Astrocyte (in vitro differentiated cells and primary cell): ENCODE measurements at regions not wholly inside any gene's neighbourhood (a gene's known extent, or its start where the extent isn't known, plus 50 kb on each side); places are given as distances from the start of the nearest gene placed in this dataset.

Experiments used
- DNase-seq: peaks from one replicate; pipeline ENCODE4 v3.0.0-alpha.2; 2010; ENCODE audit warnings: low read depth
- FAIRE-seq: peaks from 2 replicates; lab custom pipeline; 2011; peaks lifted over from hg19 to GRCh38; lab: Jason Lieb, UNC
- H2AFZ ChIP-seq: 2 replicates; pipeline ENCODE4 v1.6.0; 2012; ENCODE audit warnings: low read depth, low read length, inconsistent platforms
- H3K27ac ChIP-seq: 2 replicates; pipeline ENCODE4 v1.5.1; 2011; ENCODE audit warnings: low read depth, low read length, inconsistent platforms
- H3K27me3 ChIP-seq: 2 replicates; pipeline ENCODE4 v1.6.0; 2011; ENCODE audit warnings: low read length, inconsistent platforms; ENCODE audit not compliant: insufficient read depth
- H3K36me3 ChIP-seq: 2 replicates; pipeline ENCODE4 v1.5.1; 2011; ENCODE audit warnings: low read length, inconsistent platforms; ENCODE audit not compliant: insufficient read depth
- H3K4me1 ChIP-seq: 2 replicates; pipeline ENCODE4 v1.5.1; 2011; ENCODE audit warnings: low read length, inconsistent platforms; ENCODE audit not compliant: insufficient read depth
- H3K4me2 ChIP-seq: 2 replicates; pipeline ENCODE4 v1.6.0; 2012; ENCODE audit warnings: low read length, inconsistent platforms
- H3K4me3 ChIP-seq: 2 replicates; pipeline ENCODE4 v1.5.1; 2011; ENCODE audit warnings: low read depth, mild to moderate bottlenecking, low read length, inconsistent platforms; ENCODE audit not compliant: insufficient read depth
- H3K79me2 ChIP-seq: 2 replicates; pipeline ENCODE4 v1.6.0; 2012; ENCODE audit warnings: mild to moderate bottlenecking, low read length, inconsistent platforms; ENCODE audit not compliant: insufficient read depth
- H3K9ac ChIP-seq: 2 replicates; pipeline ENCODE4 v1.6.0; 2012; ENCODE audit warnings: mild to moderate bottlenecking, low read length, inconsistent platforms
- H3K9me3 ChIP-seq: 2 replicates; pipeline ENCODE4 v1.5.1; 2012; ENCODE audit warnings: low read depth, mild to moderate bottlenecking, low read length, inconsistent platforms; ENCODE audit not compliant: insufficient read depth
- H4K20me1 ChIP-seq: 2 replicates; pipeline ENCODE4 v1.6.0; 2012; ENCODE audit warnings: low read length, inconsistent platforms; ENCODE audit not compliant: insufficient read depth
- H3K27ac Mint-ChIP-seq: one replicate; pipeline ENCODE4 v1.8.0; 2021; ENCODE audit warnings: mild to moderate bottlenecking, mixed read lengths; ENCODE audit not compliant: unreplicated experiment
- H3K27me3 Mint-ChIP-seq: one replicate; pipeline ENCODE4 v1.8.0; 2021; ENCODE audit warnings: low read depth, mixed read lengths; ENCODE audit not compliant: unreplicated experiment
- H3K36me3 Mint-ChIP-seq: one replicate; pipeline ENCODE4 v1.8.0; 2021; ENCODE audit warnings: low read depth, mixed read lengths; ENCODE audit not compliant: unreplicated experiment
- H3K4me1 Mint-ChIP-seq: one replicate; pipeline ENCODE4 v1.8.0; 2021; ENCODE audit warnings: low read depth, mixed read lengths; ENCODE audit not compliant: unreplicated experiment
- H3K4me3 Mint-ChIP-seq: one replicate; pipeline ENCODE4 v1.8.0; 2021; ENCODE audit warnings: mild to moderate bottlenecking, moderate library complexity, mixed read lengths; ENCODE audit not compliant: unreplicated experiment
- H3K9me3 Mint-ChIP-seq: one replicate; pipeline ENCODE4 v1.8.0; 2021; ENCODE audit warnings: mild to moderate bottlenecking, mixed read lengths; ENCODE audit not compliant: unreplicated experiment
- CTCF ChIP-seq: IDR thresholded peaks from 2 replicates; pipeline ENCODE4 v1.5.1; 2011; ENCODE audit warnings: low read depth, mild to moderate bottlenecking, inconsistent platforms, low read length, moderate library complexity; ENCODE audit not compliant: insufficient read depth
- EZH2 ChIP-seq: IDR thresholded peaks from 2 replicates; pipeline ENCODE4 v1.6.1; 2012; ENCODE audit warnings: mild to moderate bottlenecking, low read length, inconsistent platforms; ENCODE audit not compliant: insufficient read depth

- no peak overlapping the region for H3K9ac ChIP-seq
- H3K4me2 ChIP-seq, result no peak overlapping the region
- H3K4me1 ChIP-seq, result no peaks in the 10 kb centered on the region
- Mint-ChIP-seq H3K27ac (no peak overlapping the region), H3K4me1 (no peaks in the 10 kb centered on the region), H3K27me3 (peaks cover 22% of the 10 kb centered on the region), H3K36me3 (no peaks in the 10 kb centered on the region), H3K4me3 (no peak overlapping the region), H3K9me3 (no peaks in the 10 kb centered on the region)
- no peak overlapping the region for H2AFZ ChIP-seq
- no peaks in the 10 kb centered on the region for H3K27me3 ChIP-seq
- no peaks in the 10 kb centered on the region for H4K20me1 ChIP-seq
- DNase-seq, result no peak
- H3K4me3 ChIP-seq, result no peak overlapping the region
- no peak for FAIRE-seq
- no peaks in the 10 kb centered on the region for H3K9me3 ChIP-seq
- H3K36me3 ChIP-seq, result no peaks in the 10 kb centered on the region
- TF ChIP-seq CTCF, result no peak
- no peak for TF ChIP-seq EZH2
- H3K27ac ChIP-seq, result no peak overlapping the region
- H3K79me2 ChIP-seq, result no peaks in the 10 kb centered on the region
These were observed 472.8 kb downstream of the CDK5RAP2 start for GRCh38 chr9:120107138-120107537.

- Histone ChIP-seq H2AFZ (no peak overlapping the region), H3K27ac (no peak overlapping the region), H4K20me1 (no peaks in the 10 kb centered on the region), H3K4me1 (no peaks in the 10 kb centered on the region), H3K36me3 (no peaks in the 10 kb centered on the region), H3K79me2 (no peaks in the 10 kb centered on the region), H3K9ac (no peak overlapping the region), H3K27me3 (no peaks in the 10 kb centered on the region), H3K9me3 (no peaks in the 10 kb centered on the region), H3K4me3 (no peak overlapping the region), H3K4me2 (no peak overlapping the region)
- Mint-ChIP-seq H3K4me1 (no peaks in the 10 kb centered on the region), H3K4me3 (no peak overlapping the region), H3K36me3 (no peaks in the 10 kb centered on the region), H3K27me3 (peaks cover 17% of the 10 kb centered on the region), H3K27ac (no peak overlapping the region), H3K9me3 (peaks cover 2% of the 10 kb centered on the region)
- TF ChIP-seq CTCF, result no peak
- no peak for TF ChIP-seq EZH2
- no peak for DNase-seq
- FAIRE-seq, result no peak
These were observed 475.2 kb downstream of the CDK5RAP2 start for GRCh38 chr9:120104771-120105170.

DNA sequence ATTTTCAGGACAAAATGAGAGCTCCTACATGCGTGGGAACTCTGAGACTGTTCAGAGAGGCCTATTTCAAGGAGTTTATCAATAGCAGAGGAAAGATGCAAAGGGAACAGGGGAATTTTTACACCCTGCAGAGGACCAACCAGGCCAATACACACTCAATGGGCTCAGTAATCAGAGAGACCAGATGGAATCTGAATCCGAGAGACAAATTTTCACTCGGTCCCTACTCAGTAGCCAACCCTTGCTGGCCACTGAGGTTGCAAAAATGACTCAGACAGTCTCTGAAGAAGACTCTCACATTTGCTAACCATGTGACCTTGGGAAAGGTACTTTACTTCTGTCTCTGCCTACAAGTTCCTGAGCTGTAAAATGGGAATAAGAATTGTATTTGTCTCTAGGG lies 479.4 kb downstream of the CDK5RAP2 start:
- no peak for FAIRE-seq
- no peaks in the 10 kb centered on the region for H3K79me2 ChIP-seq
- H2AFZ ChIP-seq, result no peak overlapping the region
- DNase-seq, result no peak
- Mint-ChIP-seq H3K36me3 (no peaks in the 10 kb centered on the region), H3K27me3 (peaks cover 4% of the 10 kb centered on the region), H3K9me3 (peaks cover 6% of the 10 kb centered on the region), H3K4me3 (no peak overlapping the region), H3K27ac (no peak overlapping the region), H3K4me1 (no peaks in the 10 kb centered on the region)
- no peak overlapping the region for H3K4me3 ChIP-seq
- no peaks in the 10 kb centered on the region for H3K4me1 ChIP-seq
- no peak for TF ChIP-seq EZH2
- no peak for TF ChIP-seq CTCF
- H3K36me3 ChIP-seq, result no peaks in the 10 kb centered on the region
- H4K20me1 ChIP-seq, result no peaks in the 10 kb centered on the region
- no peaks in the 10 kb centered on the region for H3K27me3 ChIP-seq
- no peaks in the 10 kb centered on the region for H3K9me3 ChIP-seq
- H3K27ac ChIP-seq, result no peak overlapping the region
- no peak overlapping the region for H3K4me2 ChIP-seq
- H3K9ac ChIP-seq, result no peak overlapping the region
